ENCODE measurements at regions not wholly inside any gene's neighbourhood (a gene's known extent, or its start where the extent isn't known, plus 50 kb on each side); places are given as distances from the start of the nearest gene placed in this dataset.

- DNase-seq (ENCODE audit: low spot score): no peak
Observed at GRCh38 chr15:39207532-39208115, 373.3 kb upstream of the THBS1 start.

- no peak for DNase-seq (ENCODE audit: low spot score)
Observed at GRCh38 chr15:39208187-39208586, 372.7 kb upstream of the THBS1 start.

DNA sequence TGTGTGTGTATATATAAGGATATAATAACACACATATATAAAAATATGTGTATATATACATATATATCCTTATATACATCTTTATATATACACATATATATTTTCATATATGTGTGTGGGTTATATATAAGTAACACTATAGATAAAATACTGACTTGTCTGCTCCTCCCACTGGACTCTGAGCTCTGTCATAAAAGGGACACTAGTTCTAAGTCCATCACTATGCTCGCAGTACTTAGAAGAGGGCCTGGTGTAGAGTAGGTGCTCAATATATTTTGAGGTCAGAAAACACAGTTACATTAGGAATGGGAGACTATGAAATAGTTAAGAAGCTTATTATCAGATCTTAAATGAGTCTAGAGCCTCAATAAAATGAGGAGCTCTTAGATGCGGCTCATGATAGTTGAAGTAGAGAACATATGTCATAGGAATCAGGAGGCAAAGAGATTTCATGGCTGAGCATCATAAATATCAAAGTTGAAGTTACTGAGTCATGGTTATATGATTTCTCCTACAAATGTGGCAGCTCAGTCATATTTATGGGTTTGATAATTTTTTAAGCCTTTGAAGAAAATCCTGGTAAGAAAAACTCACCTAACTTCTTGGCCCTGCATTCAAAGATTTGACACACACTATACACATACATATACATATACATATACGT lies 371.2 kb upstream of the THBS1 start:
- DNase-seq (ENCODE audit: low spot score): no peak

DNA sequence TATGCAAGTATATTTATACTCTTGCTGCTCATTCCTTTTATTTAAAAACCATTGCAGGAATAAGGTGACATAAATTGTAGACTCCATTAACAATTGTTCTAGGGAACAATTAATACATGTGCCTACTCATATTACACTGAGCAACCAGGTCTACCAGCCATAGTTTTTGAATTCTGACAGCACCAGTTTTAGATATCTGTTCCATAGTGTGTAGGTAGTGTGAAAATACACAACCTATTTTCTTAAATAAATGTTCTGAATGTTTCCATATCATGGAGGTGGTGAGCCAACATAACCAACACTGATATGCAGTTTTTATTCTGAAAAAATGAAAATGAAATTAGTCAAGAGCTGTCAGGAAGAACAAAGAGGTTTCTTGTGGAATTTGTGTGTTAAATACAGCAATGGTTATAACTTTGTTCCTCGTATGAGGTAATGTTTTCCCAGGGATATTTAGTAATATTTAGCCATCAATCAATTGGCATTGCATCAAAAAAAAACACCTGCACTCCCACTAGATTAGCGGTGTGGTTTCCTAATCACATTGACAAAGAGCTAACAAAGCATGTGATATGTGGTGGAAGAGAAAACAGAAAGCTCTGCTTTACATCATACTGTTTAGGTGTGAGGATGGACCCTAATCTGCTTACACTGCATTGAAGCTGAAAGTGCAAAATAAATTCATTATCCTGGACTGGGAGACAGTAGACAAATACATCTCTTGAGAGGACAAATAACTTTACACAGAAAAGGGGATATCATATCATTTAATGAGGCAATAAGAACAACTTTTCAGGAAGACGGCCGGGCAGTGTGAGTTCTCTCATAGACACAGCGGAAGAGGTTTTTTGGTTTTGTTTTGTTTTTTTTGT lies 369.5 kb upstream of the THBS1 start:
- DNase-seq (ENCODE audit: low spot score): no peak

DNA sequence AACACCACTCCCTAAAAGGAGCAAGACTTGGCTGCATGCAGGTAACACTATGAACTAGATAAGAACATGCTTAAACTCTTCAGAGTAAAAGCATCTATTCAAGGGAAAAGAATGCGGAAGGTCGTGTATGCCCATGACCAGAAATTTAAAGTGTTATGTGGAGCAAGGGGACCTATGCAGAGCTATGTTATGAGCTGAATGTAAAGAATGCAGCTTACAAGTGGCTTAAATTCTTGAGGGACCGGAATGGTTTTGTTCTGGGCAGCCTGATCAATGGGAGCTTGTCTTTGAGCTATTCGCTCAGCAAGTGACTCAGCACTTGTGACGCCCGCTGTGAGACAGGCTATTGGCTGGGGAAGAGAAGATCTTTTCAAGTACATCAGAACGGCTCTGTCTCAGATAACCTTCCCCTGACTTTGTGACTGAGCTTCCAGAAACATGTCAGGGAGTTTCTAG lies 367.5 kb upstream of the THBS1 start:
- DNase-seq (ENCODE audit: low spot score): peak; percentile 50

GRCh38 chr15:39215015-39215414 lies 365.9 kb upstream of the THBS1 start:
- no peak for DNase-seq (ENCODE audit: low spot score)

DNA sequence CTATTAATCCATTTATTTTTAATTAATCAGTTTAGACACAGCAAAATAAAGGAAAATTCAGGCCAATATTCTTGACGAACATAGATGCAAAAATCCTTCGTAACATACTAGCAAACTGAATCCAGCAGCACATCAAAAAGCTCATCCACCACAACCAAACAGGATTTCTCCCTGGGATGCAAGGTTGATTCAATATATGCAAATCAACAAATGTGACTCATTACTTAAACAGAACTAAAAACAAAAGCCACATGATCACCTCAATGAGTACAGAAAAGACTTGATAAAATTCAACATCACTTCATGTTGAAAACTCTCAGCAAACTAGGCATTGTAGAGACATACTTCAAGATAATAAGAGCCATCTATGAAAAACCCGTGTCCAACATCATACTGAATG lies 364.1 kb upstream of the THBS1 start:
- DNase-seq (ENCODE audit: low spot score): no peak

DNA sequence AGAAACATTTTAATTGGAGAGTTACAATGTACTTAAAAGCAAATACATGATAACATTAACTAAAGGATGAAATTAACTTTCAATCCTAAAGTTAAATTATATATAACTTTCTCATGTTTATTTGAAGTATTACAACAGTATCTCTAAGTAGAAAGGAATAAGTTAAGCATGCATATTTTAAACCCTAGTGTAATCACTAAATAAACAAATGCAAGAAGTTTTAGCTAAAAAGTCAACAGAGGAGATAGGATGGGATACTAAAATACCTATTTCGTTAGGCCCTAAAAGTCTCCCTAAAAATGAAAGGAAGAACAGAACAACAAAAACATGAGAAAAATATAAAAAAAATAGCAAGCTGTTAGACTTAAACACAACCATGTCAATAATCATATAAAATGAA lies 361.3 kb upstream of the THBS1 start:
- no peak for DNase-seq (ENCODE audit: low spot score)

- DNase-seq (ENCODE audit: low spot score): no peak
Observed at GRCh38 chr15:39226169-39226937, 354.5 kb upstream of the THBS1 start.

DNA sequence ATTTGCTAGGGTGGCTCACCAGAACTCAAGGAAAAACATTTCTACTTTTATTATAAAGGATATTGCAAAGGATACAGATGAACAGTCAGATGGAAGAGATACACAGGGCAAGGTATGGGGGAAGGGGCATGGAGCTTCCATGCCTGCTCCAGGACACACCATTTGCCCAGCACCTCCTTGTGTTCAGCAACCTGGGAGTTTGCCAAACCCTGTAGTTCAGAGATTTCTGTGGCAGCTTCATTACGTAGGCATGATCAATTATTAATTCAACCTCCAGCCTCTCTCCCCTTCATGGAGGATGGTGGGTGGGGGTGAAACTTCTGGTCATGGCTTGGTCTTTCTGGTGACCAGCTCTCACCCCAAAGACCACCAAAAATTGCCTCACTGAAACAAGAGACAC lies 353.9 kb upstream of the THBS1 start:
- no peak for DNase-seq (ENCODE audit: low spot score)

DNA sequence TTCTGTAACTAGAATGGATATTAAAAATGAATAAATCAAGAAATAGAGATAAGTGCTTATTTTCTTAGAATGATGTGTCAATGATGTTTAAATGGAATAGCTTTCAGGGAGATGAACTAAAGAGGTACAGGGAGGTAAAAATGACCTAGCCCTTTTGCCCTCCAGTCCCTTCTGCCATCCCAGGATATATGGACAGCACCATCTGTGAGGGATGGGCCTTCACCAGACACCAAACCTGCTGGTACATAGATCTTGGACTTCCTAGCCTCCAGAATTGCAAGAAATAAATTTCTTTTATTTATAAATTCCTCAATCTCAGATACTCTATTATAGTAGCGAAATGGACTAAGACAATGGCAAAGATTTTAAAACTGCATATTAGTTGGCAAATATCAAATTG lies 352.0 kb upstream of the THBS1 start:
- no peak for DNase-seq (ENCODE audit: low spot score)

DNA sequence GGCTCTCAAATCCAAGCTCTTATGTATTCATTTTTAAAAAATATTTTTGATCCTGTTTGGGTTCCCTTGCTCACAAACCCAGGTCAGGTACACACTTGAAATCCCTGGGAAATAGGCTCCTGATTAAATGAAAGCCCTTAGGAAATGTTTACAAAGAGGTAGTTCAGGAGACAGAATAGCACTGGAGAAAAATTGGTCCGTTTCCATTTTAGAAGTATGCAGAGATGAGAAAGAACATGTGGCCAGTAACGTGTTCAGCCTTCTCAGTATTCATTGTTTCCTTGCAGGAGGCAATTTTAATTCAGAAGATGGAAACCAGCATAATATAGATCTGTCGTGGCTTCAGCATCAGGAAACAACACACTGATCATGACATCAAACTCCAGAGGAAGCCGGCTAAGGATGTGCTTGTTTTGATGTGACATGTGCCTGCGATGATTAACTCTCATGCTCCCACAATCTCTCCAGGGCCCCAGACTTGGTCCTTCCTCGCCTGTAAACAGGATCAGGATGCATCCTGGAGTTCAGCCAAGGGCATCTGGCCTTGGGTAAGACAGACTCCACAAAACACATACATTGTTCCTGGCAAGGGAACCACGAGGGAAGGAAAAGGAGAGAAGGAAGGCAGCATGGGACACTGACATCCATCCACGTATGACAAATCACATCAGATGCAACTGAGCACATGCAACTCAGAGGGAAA lies 350.5 kb upstream of the THBS1 start:
- DNase-seq (ENCODE audit: low spot score): no peak

DNA sequence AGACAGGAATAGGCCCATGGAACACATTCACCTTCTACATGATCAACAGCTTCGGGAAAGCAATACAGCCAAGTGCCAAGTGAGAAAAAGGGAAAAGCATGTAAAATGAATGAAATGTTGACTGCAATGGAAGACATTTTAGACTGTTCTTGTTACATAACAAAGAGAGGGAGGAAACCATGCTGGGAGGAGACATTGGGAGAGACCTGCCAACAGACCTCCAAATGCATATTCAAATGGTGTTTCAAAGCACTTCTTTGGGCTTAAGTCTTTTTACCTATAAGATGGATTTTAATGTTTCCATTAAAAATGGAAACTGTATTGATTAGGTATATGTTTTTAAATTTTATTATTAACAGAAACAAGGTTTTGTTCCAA lies 350.0 kb upstream of the THBS1 start:
- DNase-seq (ENCODE audit: low spot score): no peak

- DNase-seq (ENCODE audit: low spot score): no peak
Observed at GRCh38 chr15:39232512-39232911, 348.4 kb upstream of the THBS1 start.

GRCh38 chr15:39235084-39235795 lies 345.6 kb upstream of the THBS1 start:
- DNase-seq (ENCODE audit: low spot score): no peak

DNA sequence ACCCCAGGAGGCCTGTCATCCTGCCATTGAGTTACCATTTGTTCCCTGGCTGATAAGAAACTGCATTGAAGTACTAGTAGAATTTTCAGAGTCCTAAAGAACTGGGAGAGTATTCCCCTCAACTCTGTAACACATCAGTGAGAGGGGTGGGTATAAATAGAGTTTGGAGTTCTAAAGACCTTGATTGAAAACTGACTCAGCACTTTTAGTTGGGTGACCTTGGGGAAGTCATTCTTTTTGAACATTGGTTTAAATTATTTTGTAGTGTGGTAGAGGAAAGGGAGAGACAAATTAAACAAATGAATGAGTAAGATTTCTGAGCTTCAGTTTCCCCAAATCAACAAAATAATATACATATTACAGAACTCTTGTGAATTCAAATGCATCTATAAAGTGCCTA lies 344.5 kb upstream of the THBS1 start:
- no peak for DNase-seq (ENCODE audit: low spot score)

GRCh38 chr15:39238443-39238842 lies 342.4 kb upstream of the THBS1 start:
- DNase-seq (ENCODE audit: low spot score): no peak

DNA sequence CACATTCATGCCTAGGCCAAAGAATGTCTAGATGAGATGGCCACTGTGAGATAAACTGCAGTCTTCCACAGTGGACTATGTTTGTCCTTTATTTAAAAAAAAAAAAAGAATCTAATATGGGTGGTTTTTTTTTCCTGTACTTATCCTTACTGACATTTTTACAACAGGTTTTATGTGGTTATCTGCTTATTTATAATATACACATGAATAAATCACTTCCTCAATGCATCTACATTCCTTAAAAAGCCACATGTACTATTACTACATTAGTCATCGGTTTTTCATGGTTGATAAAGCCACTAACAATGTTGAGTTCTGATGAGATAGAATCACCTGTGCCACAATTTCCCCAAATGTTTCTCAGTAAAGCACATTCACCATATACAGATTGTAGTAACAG lies 341.3 kb upstream of the THBS1 start:
- DNase-seq (ENCODE audit: low spot score): no peak

DNA sequence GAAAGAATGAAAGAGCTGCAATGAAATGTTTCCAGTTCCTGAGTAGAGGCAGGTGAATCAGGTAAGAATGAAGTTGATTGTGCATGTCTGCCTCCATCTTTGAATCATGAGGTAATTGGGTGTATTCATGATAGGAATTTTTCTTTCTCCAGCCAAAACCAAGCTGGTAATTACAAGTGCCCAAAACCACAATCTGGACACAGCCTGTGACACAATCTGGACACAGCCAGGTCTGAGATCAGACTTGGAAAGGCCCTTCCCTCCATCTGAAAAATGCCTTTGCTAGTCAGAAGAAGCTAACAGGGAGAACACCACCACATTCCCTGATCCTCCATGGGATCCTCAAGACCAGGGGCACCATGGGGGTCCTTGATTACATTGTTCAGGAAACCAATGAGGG lies 338.5 kb upstream of the THBS1 start:
- no peak for DNase-seq (ENCODE audit: low spot score)

GRCh38 chr15:39243396-39243795 lies 337.5 kb upstream of the THBS1 start:
- DNase-seq (ENCODE audit: low spot score): no peak

DNA sequence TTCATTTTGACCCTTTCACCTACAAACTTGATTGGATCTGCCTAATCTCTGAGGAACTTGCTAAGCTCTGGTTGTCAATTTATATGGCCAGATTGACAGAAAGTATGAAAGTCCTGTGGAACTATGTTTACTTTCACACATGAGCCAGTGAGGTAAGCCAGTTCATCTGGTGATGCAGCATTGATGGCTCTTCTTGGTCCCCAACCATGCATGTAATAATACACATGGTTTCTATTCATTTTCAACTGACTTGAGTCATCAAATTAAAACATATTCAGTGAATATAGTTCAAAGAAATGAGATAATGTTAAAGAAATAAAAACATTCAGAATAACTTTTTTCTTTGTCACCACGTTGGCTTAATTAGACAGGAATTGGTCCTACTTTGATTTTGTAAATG lies 336.1 kb upstream of the THBS1 start:
- DNase-seq (ENCODE audit: low spot score): no peak

Data from ureter (tissue), 1 donor.